WERI-Rb-1 (cell line): ENCODE measurements at regions not wholly inside any gene's neighbourhood (a gene's known extent, or its start where the extent isn't known, plus 50 kb on each side); places are given as distances from the start of the nearest gene placed in this dataset.

Source experiments
- DNase-seq: peaks from one replicate; pipeline ENCODE4 v3.0.0-alpha.2; 2020
- H3K27ac ChIP-seq: fragments of 250-450 bp; sonication (Bioruptor Pico); 2 replicates; pipeline ENCODE4 v1.5.1; 2020; ENCODE audit warnings: mild to moderate bottlenecking, moderate library complexity
- H3K27me3 ChIP-seq: fragments of 250-450 bp; sonication (Bioruptor Pico); 2 replicates; pipeline ENCODE4 v1.5.1; 2021; ENCODE audit warnings: mild to moderate bottlenecking, low read depth, moderate library complexity; ENCODE audit not compliant: insufficient read depth, severe bottlenecking
- H3K36me3 ChIP-seq: fragments of 250-450 bp; sonication (Bioruptor Pico); 2 replicates; pipeline ENCODE4 v1.5.1; 2020; ENCODE audit warnings: mild to moderate bottlenecking, moderate library complexity
- H3K4me3 ChIP-seq: 2 replicates; pipeline ENCODE4 v1.5.1; 2011; ENCODE audit warnings: low read depth, mild to moderate bottlenecking, control low read depth, low read length
- H3K9me3 ChIP-seq: fragments of 250-450 bp; sonication (Bioruptor Pico); 2 replicates; pipeline ENCODE4 v1.5.1; 2021; ENCODE audit warnings: mild to moderate bottlenecking, moderate library complexity; ENCODE audit not compliant: severe bottlenecking
- CTCF ChIP-seq: IDR thresholded peaks from 2 replicates; pipeline ENCODE4 v1.5.1; 2011; ENCODE audit warnings: low read depth, mild to moderate bottlenecking, control low read depth, inconsistent platforms, low read length

DNA sequence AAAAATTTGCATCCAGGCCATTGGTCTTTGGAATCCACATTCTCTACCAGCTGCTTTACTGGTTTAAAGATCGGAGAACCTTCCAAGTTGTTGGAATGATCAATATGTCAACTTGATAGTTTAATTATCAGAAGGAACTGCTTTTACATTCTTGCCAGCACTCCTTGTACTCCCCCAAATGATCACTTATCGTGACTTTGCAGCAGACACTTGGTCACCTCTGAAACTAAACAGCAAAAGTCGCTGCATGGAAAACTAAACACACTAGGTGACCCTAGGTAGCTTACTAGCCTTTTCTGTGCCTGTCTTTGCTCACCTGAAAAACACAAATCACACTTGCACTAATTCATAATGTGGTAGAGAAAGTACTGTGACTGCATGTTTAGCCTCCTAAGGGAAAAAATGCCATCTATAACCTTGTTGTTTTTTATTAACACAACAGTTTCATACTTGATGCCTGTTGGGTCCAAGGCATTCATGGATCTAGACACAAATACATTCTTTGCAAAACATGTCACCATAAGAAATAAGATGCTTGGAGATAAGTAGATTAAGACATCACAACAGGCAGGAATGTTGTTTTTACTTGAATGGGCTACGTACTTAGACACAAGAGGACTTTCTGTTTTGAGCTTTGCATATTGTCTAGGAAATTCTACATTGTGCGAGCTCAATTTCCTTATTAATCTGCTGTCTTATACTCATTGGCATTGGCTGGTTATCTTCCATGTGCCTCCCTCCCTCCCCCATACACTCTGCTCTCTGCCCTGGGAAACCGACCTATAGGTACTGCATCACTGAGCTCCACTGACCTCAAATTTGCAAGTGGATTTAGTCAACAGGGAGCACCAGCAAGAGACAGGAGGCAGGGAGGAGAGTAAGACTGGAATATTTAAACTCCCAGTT is 219.1 kb upstream of the STK17B start:
- Histone ChIP-seq H3K9me3 (no peaks in the 10 kb centered on the region), H3K27me3 (no peaks in the 10 kb centered on the region), H3K27ac (no peak overlapping the region), H3K4me3 (no peak overlapping the region), H3K36me3 (no peaks in the 10 kb centered on the region)
- no peak for TF ChIP-seq CTCF
- no peak for DNase-seq

DNA sequence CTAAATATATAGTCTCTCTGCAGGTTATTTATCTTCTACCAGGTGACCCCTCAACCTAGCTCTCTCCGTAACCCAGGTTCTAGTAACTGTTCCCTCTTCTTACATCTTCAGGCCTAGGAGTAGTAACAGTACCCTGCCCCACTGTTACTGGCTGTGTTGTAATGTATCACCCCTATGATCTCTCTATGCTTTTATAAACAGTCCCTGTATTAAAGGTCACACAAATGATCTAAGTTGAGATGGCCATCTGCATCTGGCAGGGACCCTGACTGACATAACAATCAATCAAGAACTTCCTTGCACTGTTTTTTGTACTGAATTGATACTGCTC is 219.7 kb upstream of the STK17B start:
- H3K27me3 ChIP-seq = no peaks in the 10 kb centered on the region
- H3K36me3 ChIP-seq = no peaks in the 10 kb centered on the region
- H3K9me3 ChIP-seq = no peaks in the 10 kb centered on the region
- no peak overlapping the region for H3K4me3 ChIP-seq
- no peak overlapping the region for H3K27ac ChIP-seq
- DNase-seq = no peak
- TF ChIP-seq CTCF = no peak

DNA sequence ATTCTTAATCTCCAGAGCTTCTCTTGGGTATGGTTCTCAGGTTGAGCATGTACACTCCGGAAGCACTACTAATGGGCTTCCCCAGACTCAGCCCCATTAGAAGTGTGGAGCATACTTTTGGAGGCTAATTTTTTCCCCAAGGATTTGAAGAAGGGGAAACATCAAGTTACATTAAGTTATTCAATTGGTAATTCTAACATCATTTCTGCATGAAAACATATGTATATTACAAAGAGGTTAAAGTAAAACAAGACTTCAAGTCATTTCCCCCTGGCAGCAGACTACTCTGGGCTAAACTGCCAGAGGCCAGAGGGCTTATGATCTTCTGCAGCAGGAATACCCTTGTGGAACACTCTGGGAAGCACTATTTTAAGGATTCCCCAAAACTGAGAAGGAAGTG is 227.7 kb upstream of the STK17B start:
- Histone ChIP-seq H3K4me3 (no peak overlapping the region), H3K27ac (no peak overlapping the region), H3K9me3 (no peaks in the 10 kb centered on the region), H3K36me3 (no peaks in the 10 kb centered on the region), H3K27me3 (no peaks in the 10 kb centered on the region)
- no peak for TF ChIP-seq CTCF
- DNase-seq = no peak

- no peak overlapping the region for H3K27ac ChIP-seq
- H3K36me3 ChIP-seq = no peaks in the 10 kb centered on the region
- no peaks in the 10 kb centered on the region for H3K9me3 ChIP-seq
- DNase-seq = no peak
- TF ChIP-seq CTCF = no peak
- H3K27me3 ChIP-seq = no peaks in the 10 kb centered on the region
- no peak overlapping the region for H3K4me3 ChIP-seq
Observed at GRCh38 chr2:196399722-196400691, 228.6 kb upstream of the STK17B start.

GRCh38 chr2:196403471-196403870 is 232.1 kb upstream of the STK17B start:
- Histone ChIP-seq H3K27me3 (no peaks in the 10 kb centered on the region), H3K9me3 (no peaks in the 10 kb centered on the region), H3K36me3 (no peaks in the 10 kb centered on the region), H3K27ac (no peak overlapping the region), H3K4me3 (no peak overlapping the region)
- no peak for DNase-seq
- TF ChIP-seq CTCF = no peak
